ENCODE measurements at regions not wholly inside any gene's neighbourhood (a gene's known extent, or its start where the extent isn't known, plus 50 kb on each side); places are given as distances from the start of the nearest gene placed in this dataset.

DNA sequence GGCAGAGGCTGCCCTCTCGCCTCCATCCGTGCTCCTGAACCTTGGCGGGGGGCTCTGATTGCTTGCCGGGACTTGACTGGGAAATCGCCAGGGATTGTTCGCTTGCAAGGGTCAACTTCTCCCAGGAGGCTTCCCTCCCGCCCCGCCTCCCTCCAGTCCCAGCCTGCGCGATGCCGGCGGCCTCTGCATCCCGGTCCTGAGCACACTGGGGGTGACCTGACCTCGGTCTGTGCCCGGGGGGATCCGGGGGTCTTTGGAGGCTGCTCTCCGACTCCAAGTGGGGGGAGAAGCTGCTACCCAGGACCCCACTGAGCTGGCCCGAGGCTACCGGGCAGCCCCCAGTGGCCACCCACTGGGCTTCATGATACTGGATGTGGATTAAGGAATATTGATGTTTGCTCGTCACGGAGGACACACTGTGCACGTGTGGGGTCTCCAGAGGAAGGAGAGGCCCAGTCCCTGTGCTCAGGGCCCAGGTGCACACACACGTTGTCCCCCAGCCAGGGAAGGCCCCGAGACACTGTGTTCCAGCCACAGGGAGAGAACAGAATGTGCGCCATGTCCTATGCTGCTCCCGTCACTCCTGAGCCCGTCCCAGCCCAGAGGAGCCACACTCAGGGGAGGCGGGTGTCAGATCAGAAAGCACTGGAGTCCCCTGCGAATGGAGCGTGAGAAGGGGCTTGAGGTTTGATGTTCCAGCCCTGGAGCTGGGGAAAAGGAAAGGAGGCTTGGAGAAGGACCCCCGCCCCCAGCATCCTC lies 55.9 kb upstream of the NKX1-1 start:
- TF ChIP-seq, protein P1, sequence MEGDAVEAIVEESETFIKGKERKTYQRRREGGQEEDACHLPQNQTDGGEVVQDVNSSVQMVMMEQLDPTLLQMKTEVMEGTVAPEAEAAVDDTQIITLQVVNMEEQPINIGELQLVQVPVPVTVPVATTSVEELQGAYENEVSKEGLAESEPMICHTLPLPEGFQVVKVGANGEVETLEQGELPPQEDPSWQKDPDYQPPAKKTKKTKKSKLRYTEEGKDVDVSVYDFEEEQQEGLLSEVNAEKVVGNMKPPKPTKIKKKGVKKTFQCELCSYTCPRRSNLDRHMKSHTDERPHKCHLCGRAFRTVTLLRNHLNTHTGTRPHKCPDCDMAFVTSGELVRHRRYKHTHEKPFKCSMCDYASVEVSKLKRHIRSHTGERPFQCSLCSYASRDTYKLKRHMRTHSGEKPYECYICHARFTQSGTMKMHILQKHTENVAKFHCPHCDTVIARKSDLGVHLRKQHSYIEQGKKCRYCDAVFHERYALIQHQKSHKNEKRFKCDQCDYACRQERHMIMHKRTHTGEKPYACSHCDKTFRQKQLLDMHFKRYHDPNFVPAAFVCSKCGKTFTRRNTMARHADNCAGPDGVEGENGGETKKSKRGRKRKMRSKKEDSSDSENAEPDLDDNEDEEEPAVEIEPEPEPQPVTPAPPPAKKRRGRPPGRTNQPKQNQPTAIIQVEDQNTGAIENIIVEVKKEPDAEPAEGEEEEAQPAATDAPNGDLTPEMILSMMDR (conservative IDR thresholded peaks at IDR 0.05; ENCODE audit: low read depth, low read length) = no peak
- TF ChIP-seq EZH2 (IDR thresholded peaks at IDR 0.05; ENCODE audit: low read length, unreplicated experiment) (no peak), EZH2phosphoT487 (IDR thresholded peaks at IDR 0.05; ENCODE audit: borderline replicate concordance, low read length) (no peak)

All from PC-3 (cell line).